GM12878 (cell line): ENCODE measurements at regions not wholly inside any gene's neighbourhood (a gene's known extent, or its start where the extent isn't known, plus 50 kb on each side); places are given as distances from the start of the nearest gene placed in this dataset.

Experiments used
- ATAC-seq: fragments of 200-7000 bp; cut with Tn5 transposase; 3 replicates; pipeline ENCODE4 v1.9.1; 2020; ENCODE audit warnings: mild to moderate bottlenecking, moderate library complexity
- BruUV-seq: library from RNA; stranded (reverse); fragments of 400-500 nt; replicated peaks from 2 replicates; lab custom pipeline; 2021; lab: Mats Ljungman, UMichigan
- CTCF ChIA-PET: fragments of 300-600 bp; sonication (Branson Sonifier 250); formaldehyde crosslinking; extraction: SDS; loops from one replicate; lab custom pipeline; 2021; ENCODE audit warnings: inconsistent platforms; lab: Yijun Ruan, JAX
- POLR2A ChIA-PET: fragments of 350-600 bp; formaldehyde crosslinking; extraction: SDS; loops from one replicate; lab custom pipeline; 2021; ENCODE audit warnings: inconsistent platforms; lab: Charles Lee
- RAD21 ChIA-PET: fragments of 300-600 bp; sonication (Branson Sonifier 250); formaldehyde crosslinking; loops from one replicate; lab custom pipeline; 2023; ENCODE audit warnings: antibody characterized with exemption; ENCODE audit not compliant: unreplicated experiment; lab: Charles Lee
- SMC1A ChIA-PET: fragments of 300-600 bp; sonication (Branson Sonifier 250); formaldehyde crosslinking; loops from one replicate; lab custom pipeline; 2023; ENCODE audit not compliant: unreplicated experiment, uncharacterized antibody; lab: Charles Lee
- DNase-seq: peaks from one replicate; pipeline ENCODE4 v3.0.0-alpha.2; 2011; ENCODE audit warnings: low read depth, low spot score
- FAIRE-seq: peaks from 3 replicates; lab custom pipeline; 2011; peaks lifted over from hg19 to GRCh38; lab: Jason Lieb, UNC
- H2AFZ ChIP-seq: 2 replicates; pipeline ENCODE4 v1.6.0; 2011; ENCODE audit warnings: low read depth, low read length, control low read depth; ENCODE audit not compliant: control insufficient read depth
- H3K27ac ChIP-seq: 2 replicates; pipeline ENCODE4 v1.5.1; 2011; ENCODE audit warnings: control low read depth; ENCODE audit not compliant: control insufficient read depth, insufficient read depth
- H3K27me3 ChIP-seq, 2 experiments: replicated peaks in 1 of 2; 2 replicates each; pipeline versions ENCODE4 v1.6.0 to v1.6.1; 2011; ENCODE audit warnings: low read length in 1 of 2; ENCODE audit not compliant: control insufficient read depth in 2 of 2, insufficient read depth in 2 of 2
- H3K36me3 ChIP-seq, 2 experiments: 2 replicates each; pipeline ENCODE4 v1.5.1; 2011; ENCODE audit warnings: low read length in 1 of 2; ENCODE audit not compliant: control insufficient read depth in 2 of 2, insufficient read depth in 2 of 2
- H3K4me1 ChIP-seq: 2 replicates; pipeline ENCODE4 v1.6.1; 2011; ENCODE audit warnings: mild to moderate bottlenecking, low read length, moderate library complexity, mixed read lengths; ENCODE audit not compliant: control insufficient read depth, insufficient read depth
- H3K4me2 ChIP-seq: 2 replicates; pipeline ENCODE4 v1.6.0; 2011; ENCODE audit warnings: control low read depth; ENCODE audit not compliant: control insufficient read depth, insufficient read depth
- H3K4me3 ChIP-seq: fragments of 200-600 bp; sonication (generic); 2 replicates; pipeline ENCODE4 v1.5.1; 2016
- H3K79me2 ChIP-seq: 2 replicates; pipeline ENCODE4 v1.6.0; 2011; ENCODE audit warnings: low read length; ENCODE audit not compliant: control insufficient read depth, insufficient read depth
- H3K9ac ChIP-seq: 2 replicates; pipeline ENCODE4 v1.8.0; 2011; ENCODE audit warnings: low read length, control low read depth, mixed read lengths; ENCODE audit not compliant: control insufficient read depth, insufficient read depth
- H3K9me3 ChIP-seq: replicated peaks from 3 replicates; pipeline ENCODE4 v1.5.1; 2011; ENCODE audit warnings: mild to moderate bottlenecking, low read length; ENCODE audit not compliant: control insufficient read depth, insufficient read depth
- H4K20me1 ChIP-seq: 2 replicates; pipeline ENCODE4 v1.6.0; 2011; ENCODE audit not compliant: control insufficient read depth, insufficient read depth
- ASH2L ChIP-seq: fragments of 300-600, 200-600 bp; sonication (generic); IDR thresholded peaks from 2 replicates; pipeline ENCODE4 v1.6.1; 2017; ENCODE audit warnings: low read depth, mild to moderate bottlenecking, borderline replicate concordance
- CUX1 ChIP-seq: IDR thresholded peaks from 2 replicates; pipeline ENCODE4 v1.6.1; 2012; ENCODE audit warnings: improper control_type of control experiment, low read depth, low read length; ENCODE audit not compliant: insufficient replicate concordance
- FOXK2 ChIP-seq: fragments of 450-650 bp; IDR thresholded peaks from 2 replicates; pipeline ENCODE4 v1.6.1; 2017; ENCODE audit warnings: mild to moderate bottlenecking, moderate library complexity
- GABPA ChIP-seq: IDR thresholded peaks from 2 replicates; pipeline ENCODE4 v1.6.1; 2014; ENCODE audit warnings: antibody characterized with exemption, low read depth, mild to moderate bottlenecking, inconsistent platforms
- IKZF2 ChIP-seq, 2 experiments: fragments of 450-650 bp; IDR thresholded peaks; 2 replicates each; pipeline ENCODE4 v1.6.1; 2017; ENCODE audit warnings: mild to moderate bottlenecking in 2 of 2, moderate library complexity in 2 of 2
- IRF5 ChIP-seq: fragments of 450-650 bp; IDR thresholded peaks from 2 replicates; pipeline ENCODE4 v1.6.1; 2017; ENCODE audit warnings: borderline replicate concordance
- KLF5 ChIP-seq: fragments of 450-650 bp; IDR thresholded peaks from 2 replicates; pipeline ENCODE4 v1.6.1; 2014; ENCODE audit warnings: mild to moderate bottlenecking; ENCODE audit not compliant: partially characterized antibody
- MEF2B ChIP-seq: fragments of 450-650 bp; IDR thresholded peaks from 2 replicates; pipeline ENCODE4 v1.6.1; 2018; ENCODE audit warnings: mild to moderate bottlenecking, moderate library complexity; ENCODE audit not compliant: partially characterized antibody, poor library complexity, severe bottlenecking
- MTA2 ChIP-seq: fragments of 450-650 bp; IDR thresholded peaks from 2 replicates; pipeline ENCODE4 v1.6.1; 2016; ENCODE audit warnings: low read depth, mild to moderate bottlenecking, moderate library complexity
- PBX3 ChIP-seq: IDR thresholded peaks from 2 replicates; pipeline ENCODE4 v1.6.1; 2011; ENCODE audit warnings: mild to moderate bottlenecking, low read depth, low read length, moderate library complexity; ENCODE audit not compliant: insufficient replicate concordance
- SIX5 ChIP-seq: IDR thresholded peaks from 2 replicates; pipeline ENCODE4 v1.6.1; 2011; ENCODE audit warnings: mild to moderate bottlenecking, low read depth, low read length, moderate library complexity; ENCODE audit not compliant: severe bottlenecking
- SKIL ChIP-seq: fragments of 450-650 bp; IDR thresholded peaks from 2 replicates; pipeline ENCODE4 v1.6.1; 2017; ENCODE audit warnings: mild to moderate bottlenecking, low read depth, inconsistent platforms; ENCODE audit not compliant: poor library complexity, severe bottlenecking
- TARDBP ChIP-seq: IDR thresholded peaks from 2 replicates; pipeline ENCODE4 v1.6.1; 2016; ENCODE audit warnings: borderline replicate concordance
- ZNF274 ChIP-seq: IDR thresholded peaks from one replicate; pipeline ENCODE4 v1.8.0; 2011; ENCODE audit not compliant: insufficient read length, insufficient read depth
- WGBS: methylation state at CpG from one replicate; pipeline ENCODE4 v1.1.6; 2016; ENCODE audit warnings: low lambda C conversion rate; ENCODE audit not compliant: insufficient replicate concordance, insufficient coverage; ENCODE audit errors: missing lambda C conversion rate; 5-methylcytosine and 5-hydroxymethylcytosine counted together
- in situ Hi-C: fragments of 300-500 bp; cut with MboI; formaldehyde crosslinking; loops from 9 replicates; pipeline ENCODE4 v1.14.3; 2018; ENCODE audit warnings: mixed read lengths
- intact Hi-C: fragments of 100-400 bp; cut with micrococcal nuclease; formaldehyde crosslinking; loops from one replicate; pipeline ENCODE4 v1.14.2; 2022; ENCODE audit not compliant: unreplicated experiment

- Histone ChIP-seq H2AFZ (no peak overlapping the region), H3K36me3 (no peaks in the 10 kb centered on the region), H3K4me1 (no peaks in the 10 kb centered on the region), H3K27me3 (peaks cover 0 to 2% of the 10 kb centered on the region in 2 experiments; a peak in 2 of 4 replicates), H4K20me1 (no peaks in the 10 kb centered on the region), H3K9me3 (no peaks in the 10 kb centered on the region), H3K4me2 (no peak overlapping the region), H3K27ac (no peak overlapping the region), H3K79me2 (no peaks in the 10 kb centered on the region), H3K4me3 (no peak overlapping the region), H3K9ac (no peak overlapping the region)
- intact Hi-C loops: no loop called here
- BruUV-seq: no TSS peak
- ATAC-seq (no peak), FAIRE-seq (no peak), DNase-seq (no peak)
- in situ Hi-C loops: no loop called here
- 13% methylated on average over 8 of the region's 8 CpGs for whole genome bisulfite sequencing
- ChIA-PET SMC1A (interaction anchor here (0.6 kb wide), 1 partner anchor 124 kb away, joined by 3 read pairs; no protein-coding TSS in a partner anchor), RAD21 (interaction anchor here (0.7 to 1.0 kb wide), 2 partner anchors 61 to 935 kb away, joined by 3 to 4 read pairs; no protein-coding TSS in a partner anchor), POLR2A (no interaction called here), CTCF (no interaction called here)
- TF ChIP-seq SKIL: no peak
- no peak for TF ChIP-seq PBX3
- no peak for TF ChIP-seq FOXK2
- no peak for TF ChIP-seq ASH2L
- TF ChIP-seq IKZF2 (IDR thresholded peaks at IDR 0.05): no peak
- TF ChIP-seq MTA2: no peak
- no peak for TF ChIP-seq TARDBP
- no peak for TF ChIP-seq IRF5
- TF ChIP-seq SIX5: no peak
- no peak for TF ChIP-seq CUX1
- TF ChIP-seq GABPA: no peak
- no peak for TF ChIP-seq ZNF274
- no peak for TF ChIP-seq MEF2B
- no peak for TF ChIP-seq KLF5
These were observed 88.5 kb upstream of the COPS8 start for GRCh38 chr2:236997069-236997715.
